ENCODE measurements at regions not wholly inside any gene's neighbourhood (a gene's known extent, or its start where the extent isn't known, plus 50 kb on each side); places are given as distances from the start of the nearest gene placed in this dataset.

- TF ChIP-seq, protein P1, sequence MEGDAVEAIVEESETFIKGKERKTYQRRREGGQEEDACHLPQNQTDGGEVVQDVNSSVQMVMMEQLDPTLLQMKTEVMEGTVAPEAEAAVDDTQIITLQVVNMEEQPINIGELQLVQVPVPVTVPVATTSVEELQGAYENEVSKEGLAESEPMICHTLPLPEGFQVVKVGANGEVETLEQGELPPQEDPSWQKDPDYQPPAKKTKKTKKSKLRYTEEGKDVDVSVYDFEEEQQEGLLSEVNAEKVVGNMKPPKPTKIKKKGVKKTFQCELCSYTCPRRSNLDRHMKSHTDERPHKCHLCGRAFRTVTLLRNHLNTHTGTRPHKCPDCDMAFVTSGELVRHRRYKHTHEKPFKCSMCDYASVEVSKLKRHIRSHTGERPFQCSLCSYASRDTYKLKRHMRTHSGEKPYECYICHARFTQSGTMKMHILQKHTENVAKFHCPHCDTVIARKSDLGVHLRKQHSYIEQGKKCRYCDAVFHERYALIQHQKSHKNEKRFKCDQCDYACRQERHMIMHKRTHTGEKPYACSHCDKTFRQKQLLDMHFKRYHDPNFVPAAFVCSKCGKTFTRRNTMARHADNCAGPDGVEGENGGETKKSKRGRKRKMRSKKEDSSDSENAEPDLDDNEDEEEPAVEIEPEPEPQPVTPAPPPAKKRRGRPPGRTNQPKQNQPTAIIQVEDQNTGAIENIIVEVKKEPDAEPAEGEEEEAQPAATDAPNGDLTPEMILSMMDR (conservative IDR thresholded peaks at IDR 0.05): no peak
- H3K27ac ChIP-seq: no peak overlapping the region
These were observed 136.4 kb upstream of the SYN3 start for GRCh38 chr22:33194529-33195077.

DNA sequence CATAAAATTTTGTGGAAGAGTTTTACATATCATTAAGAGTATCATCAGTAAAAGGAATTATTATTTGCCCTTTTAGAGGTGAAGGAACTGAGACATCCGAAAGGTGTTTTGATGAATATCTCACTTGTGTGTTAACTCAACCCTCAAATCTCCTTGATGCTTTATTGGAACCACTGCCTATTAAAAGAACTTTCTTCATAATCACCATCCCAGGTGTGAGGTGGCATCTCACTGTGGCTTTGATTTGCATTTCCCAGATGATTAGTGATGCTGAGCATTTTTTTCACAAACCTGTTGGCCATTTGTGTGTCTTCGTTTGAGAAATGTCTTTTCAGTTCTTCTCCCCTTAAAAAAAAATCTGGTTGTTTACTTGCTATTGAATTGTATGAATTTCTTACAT lies 134.0 kb upstream of the SYN3 start:
- H3K27ac ChIP-seq: no peak overlapping the region
- TF ChIP-seq, protein P1 (conservative IDR thresholded peaks at IDR 0.05): no peak

GRCh38 chr22:33188326-33188725 lies 130.1 kb upstream of the SYN3 start:
- TF ChIP-seq, protein P1 (conservative IDR thresholded peaks at IDR 0.05): no peak
- H3K27ac ChIP-seq: no peak overlapping the region

GRCh38 chr22:33186816-33187215 lies 128.6 kb upstream of the SYN3 start:
- TF ChIP-seq, protein P1 (conservative IDR thresholded peaks at IDR 0.05): no peak
- H3K27ac ChIP-seq: no peak overlapping the region

GRCh38 chr22:33180356-33180755 lies 122.2 kb upstream of the SYN3 start:
- H3K27ac ChIP-seq: no peak overlapping the region
- TF ChIP-seq, protein P1 (conservative IDR thresholded peaks at IDR 0.05): no peak

DNA sequence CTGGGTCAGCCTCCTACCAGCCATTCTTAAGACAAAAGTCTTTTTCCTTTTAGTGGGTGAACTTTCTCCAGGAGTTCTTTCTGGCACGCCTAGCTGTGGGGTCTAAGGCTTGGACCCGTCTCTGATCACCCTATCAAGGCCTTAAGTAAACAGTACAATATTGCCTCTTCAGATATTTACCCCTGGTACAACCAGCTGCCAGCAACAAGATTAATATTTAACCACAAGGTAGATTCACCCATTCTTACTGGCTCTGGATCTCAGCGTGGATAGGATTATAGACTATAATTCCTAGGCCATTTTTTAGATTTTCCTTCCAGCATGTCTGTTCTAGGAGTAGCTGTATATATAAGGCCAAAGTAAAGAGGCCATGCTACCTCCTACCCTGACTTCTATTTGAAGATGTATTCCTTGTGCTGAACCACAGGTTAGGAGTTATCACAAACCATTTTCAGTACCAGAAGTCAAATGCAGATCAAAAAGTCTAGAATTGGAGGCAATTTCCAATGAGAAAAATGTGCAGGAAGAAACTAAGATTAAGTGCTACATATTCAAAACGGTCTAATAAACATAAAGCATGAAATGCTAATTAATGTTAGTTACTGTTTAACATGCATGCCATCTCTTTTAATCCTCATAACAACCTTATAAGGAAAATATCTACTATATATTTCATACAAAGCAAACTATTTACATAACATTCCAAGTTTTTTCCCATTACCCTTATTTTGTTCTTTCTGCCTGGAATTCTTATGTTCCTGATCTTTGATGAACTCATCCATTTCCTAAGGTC lies 110.0 kb upstream of the SYN3 start:
- TF ChIP-seq, protein P1 (conservative IDR thresholded peaks at IDR 0.05): no peak
- no peak overlapping the region for H3K27ac ChIP-seq

DNA sequence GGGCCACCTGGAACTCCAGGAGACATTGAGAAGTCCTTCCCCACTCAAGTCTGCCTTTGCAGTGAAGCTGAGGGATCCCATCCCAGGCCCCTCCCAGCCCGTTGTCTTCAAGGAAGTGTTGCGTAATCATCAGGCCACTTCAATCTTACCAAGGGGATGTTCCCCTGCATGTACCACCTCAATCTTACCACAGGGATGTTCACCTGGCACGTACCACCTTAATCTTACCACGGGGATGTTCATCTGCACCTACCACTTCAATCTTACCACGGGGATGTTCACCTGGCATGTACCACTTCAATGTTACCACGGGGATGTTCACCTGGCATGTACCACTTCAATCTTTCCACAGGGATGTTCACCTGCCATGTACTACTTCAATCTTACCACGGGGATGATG lies 108.0 kb upstream of the SYN3 start:
- H3K27ac ChIP-seq: no peak overlapping the region

More for the DNA sequence above, 108.0 kb upstream of the SYN3 start:
- TF ChIP-seq, protein P1 (conservative IDR thresholded peaks at IDR 0.05): no peak

Data from VCaP (cell line).